GM18499 (cell line): ENCODE measurements at regions not wholly inside any gene's neighbourhood (a gene's known extent, or its start where the extent isn't known, plus 50 kb on each side); places are given as distances from the start of the nearest gene placed in this dataset.

ENCODE experiments used
- ATAC-seq: cut with Tn5 transposase; IDR thresholded peaks from one replicate; pipeline ENCODE4 v1.9.1; 2021; ENCODE audit warnings: moderate number of reproducible peaks; ENCODE audit not compliant: insufficient read depth, unreplicated experiment

- ATAC-seq: no peak
Measured at GRCh38 chr6:12419631-12420272, 129.6 kb downstream of the EDN1 start.

GRCh38 chr6:12420626-12421025, 130.5 kb downstream of the EDN1 start:
- no peak for ATAC-seq

DNA sequence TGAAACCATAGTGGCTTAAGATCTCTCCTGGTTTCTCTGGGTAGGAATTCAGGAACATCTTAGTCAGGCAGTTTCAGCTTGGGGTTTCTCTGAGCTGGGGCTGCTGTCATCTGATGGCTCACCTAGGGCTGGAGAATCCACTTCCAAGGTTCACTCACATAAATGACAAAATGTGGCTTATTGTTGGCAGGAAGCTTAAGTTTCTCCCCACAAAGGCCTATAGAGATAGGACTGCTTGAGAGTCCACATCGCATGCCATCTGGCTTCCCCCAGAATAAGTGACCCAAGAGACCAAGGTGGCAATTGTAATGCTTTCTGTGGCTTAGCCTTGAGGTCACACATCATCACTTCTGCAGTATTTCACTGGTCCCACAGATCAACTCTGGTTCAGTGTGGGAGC, 131.4 kb downstream of the EDN1 start:
- no peak for ATAC-seq

GRCh38 chr6:12422848-12423247, 132.7 kb downstream of the EDN1 start:
- no peak for ATAC-seq

GRCh38 chr6:12423832-12424231, 133.7 kb downstream of the EDN1 start:
- no peak for ATAC-seq

DNA sequence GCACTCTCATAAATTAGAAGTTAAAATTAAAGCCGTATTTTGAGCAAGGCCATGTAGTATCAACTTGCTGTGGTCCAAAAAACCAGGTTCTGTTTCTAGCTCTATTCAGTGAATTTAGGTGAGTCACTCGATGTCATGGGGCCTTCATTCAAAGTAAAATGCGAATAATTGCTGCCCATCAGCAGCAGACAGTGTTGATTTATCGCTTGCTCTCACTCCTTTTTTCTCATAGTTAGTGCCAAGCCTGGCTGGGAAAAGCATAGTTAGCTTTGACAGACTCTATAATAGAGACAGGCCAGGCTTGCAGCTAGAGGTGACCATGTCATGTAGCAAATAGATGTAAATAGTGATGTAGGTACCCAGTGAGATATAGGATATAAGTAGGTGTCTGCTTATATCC, 136.0 kb downstream of the EDN1 start:
- ATAC-seq: no peak

GRCh38 chr6:12431023-12431422, 140.9 kb downstream of the EDN1 start:
- ATAC-seq: no peak

- ATAC-seq: no peak
Measured at GRCh38 chr6:12436224-12436623, 146.1 kb downstream of the EDN1 start.

GRCh38 chr6:12436683-12437082, 146.5 kb downstream of the EDN1 start:
- ATAC-seq: no peak

- ATAC-seq: no peak
Measured at GRCh38 chr6:12439296-12439695, 149.1 kb downstream of the EDN1 start.

DNA sequence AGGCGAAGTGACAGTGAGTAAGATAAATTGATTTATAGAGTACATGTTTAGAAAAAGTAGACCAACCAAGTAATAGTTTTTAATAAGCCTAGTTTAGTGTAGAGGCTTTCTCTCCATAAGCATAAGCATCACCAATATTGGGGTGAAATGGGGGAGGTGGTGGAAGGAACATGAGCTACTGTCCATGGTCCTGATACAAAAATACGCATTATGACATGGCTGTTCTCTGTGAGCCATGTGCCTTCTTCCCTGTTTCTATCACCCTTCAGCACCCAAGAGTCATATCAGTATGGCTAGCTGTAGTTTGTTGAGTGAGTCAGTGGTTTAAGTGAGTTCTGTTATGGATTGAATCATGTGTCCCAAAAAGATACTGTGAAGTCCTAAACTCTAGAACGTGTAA, 150.8 kb downstream of the EDN1 start:
- ATAC-seq: no peak

GRCh38 chr6:12442455-12442854, 152.3 kb downstream of the EDN1 start:
- no peak for ATAC-seq

GRCh38 chr6:12446394-12446793, 156.2 kb downstream of the EDN1 start:
- no peak for ATAC-seq

DNA sequence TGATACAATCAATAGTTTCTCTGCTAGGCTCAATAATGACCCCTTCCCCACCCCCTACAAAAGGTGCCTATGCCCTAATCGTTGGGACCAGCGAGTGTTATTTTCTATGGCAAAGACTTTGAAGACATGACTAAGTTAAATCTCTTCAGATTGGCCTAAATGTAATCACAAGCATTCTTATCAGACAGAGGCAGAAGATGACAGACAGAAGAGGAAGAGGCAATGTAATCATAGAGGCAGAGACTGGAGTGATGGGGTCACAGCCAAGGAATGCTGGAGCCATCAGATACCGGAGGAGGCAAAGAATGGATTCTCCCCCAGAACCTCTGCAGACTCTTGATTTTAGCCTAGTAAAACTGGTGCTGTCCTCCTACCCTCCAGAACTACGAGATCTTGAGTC, 159.3 kb downstream of the EDN1 start:
- ATAC-seq: no peak

DNA sequence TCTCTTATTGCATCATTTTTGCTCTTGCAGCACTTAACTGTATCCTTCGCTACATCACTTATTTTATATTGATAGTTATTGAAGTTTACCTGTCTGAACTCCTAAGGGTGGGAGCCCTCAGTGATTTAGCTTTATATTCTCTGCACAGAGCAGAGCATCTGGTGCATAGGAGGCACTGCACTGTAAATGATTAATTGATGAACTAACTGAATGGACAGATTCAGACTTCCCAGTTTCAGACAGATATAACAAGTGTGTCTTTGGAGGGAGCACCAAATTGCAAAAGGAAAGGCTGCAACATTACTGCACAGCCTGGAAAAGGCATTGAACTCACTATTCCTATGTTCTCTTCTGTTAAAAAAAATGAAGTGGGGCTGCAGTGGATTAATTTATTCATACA, 160.3 kb downstream of the EDN1 start:
- ATAC-seq: no peak

DNA sequence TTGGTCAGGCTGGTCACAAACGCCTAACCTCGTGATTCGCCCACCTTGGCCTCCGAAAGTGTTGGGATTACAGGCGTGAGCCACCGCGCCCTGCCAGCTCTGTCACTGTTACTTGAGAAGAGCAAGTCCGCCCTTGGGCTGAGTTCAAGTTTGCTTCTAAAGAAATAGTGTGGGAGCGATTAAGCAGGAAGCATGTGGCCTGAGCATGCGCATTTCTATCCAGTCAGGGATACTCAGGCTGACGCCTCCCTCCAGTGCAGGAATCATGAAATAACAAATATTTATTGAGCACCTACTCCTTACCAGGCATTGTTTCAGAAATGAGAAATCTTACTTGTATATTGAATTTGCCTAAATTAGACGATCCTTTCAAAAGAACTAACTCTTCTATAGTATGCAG, 166.2 kb downstream of the EDN1 start:
- ATAC-seq: no peak

GRCh38 chr6:12457094-12457493, 166.9 kb downstream of the EDN1 start:
- no peak for ATAC-seq

DNA sequence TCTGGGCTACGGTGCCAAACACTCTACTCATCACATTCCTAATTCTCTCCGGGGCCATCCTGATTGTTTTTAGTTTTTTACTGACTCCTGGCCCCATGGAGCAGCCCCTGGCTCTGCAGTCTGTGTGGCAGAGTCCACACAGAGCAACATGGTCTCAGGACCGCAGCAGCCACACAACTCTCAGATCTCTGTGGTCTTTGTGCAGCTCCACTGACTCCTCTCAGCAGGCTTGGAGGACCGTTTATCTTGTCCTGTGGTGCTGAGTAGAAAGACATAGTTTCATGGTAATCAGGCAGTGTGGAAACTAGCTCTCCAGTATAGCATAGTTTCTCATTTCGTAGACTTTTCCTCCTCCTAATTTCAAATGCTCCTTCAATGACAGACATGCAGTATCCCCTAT, 168.4 kb downstream of the EDN1 start:
- ATAC-seq: no peak

- ATAC-seq: no peak
Measured at GRCh38 chr6:12459945-12460661, 169.9 kb downstream of the EDN1 start.

DNA sequence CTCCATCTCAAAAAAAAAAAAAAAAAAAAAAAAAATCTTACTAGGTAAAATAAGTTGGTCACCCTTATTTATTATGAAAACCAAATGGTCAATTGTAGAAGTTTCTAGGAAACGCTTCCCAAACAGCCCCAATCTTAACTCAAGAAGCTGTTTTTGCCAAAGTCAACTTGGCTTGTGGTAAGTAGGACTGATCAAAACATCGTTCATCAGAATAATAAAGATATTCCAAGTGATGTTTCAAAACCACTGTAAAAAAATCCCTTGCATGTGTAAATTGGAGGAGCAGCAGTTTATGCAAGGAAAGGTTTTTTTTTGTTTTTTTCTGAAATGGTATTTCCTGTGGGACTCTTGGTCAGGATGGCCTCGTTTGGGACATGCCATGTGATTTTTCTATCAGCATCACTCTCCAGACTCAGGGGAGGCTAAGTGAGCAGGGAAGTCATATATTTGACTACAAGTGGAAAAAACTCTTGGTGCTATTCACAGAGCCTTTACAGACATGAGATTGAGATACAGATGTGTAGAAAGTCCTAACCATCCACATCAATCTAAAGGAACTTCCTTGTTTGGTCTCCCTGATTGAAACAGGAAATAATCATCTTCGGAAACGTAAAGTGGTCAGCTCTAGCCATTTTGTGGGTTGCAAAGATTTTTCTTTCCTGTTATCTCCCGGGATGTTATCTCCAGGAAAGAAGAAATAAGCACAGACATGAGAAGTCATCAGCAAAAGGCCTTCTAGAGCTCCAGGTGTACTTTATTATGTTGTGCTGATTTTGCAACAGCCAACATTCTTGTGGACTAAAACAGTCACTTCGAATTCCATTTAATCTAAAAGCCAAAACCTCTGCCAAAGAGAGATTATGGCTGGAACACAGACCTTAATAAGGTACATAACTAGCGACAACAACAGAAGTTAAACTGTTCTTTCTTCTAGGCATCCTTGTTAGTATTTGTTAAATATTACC, 177.8 kb downstream of the EDN1 start:
- no peak for ATAC-seq

DNA sequence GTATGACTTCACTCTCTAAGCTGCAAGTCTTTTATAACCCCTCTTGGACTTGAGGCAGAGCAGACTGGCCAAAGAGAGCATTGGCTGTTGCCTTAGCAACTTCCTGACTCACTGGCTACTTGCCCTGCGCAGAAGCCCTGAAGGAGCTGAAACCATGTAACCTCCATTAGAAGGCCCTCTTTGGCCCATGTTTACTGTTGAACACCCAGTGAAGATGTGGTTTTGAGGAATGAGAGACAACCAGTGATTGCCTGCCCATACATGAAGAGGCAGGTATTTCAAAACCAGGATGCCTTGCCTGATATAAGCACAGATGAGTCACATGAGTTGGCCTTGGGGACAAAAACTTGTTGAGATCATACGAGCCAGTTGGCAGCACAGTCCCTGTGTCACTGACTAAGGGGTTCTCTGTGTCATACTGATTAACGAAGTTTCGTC, 182.5 kb downstream of the EDN1 start:
- no peak for ATAC-seq
